CD4-positive, alpha-beta T cell (primary cell): ENCODE measurements at regions not wholly inside any gene's neighbourhood (a gene's known extent, or its start where the extent isn't known, plus 50 kb on each side); places are given as distances from the start of the nearest gene placed in this dataset.

ENCODE experiments used
- ATAC-seq: fragments of 200-7000 bp; cut with Tn5 transposase; one replicate; pipeline ENCODE4 v1.10.0; 2022; ENCODE audit warnings: mild to moderate bottlenecking; ENCODE audit not compliant: poor library complexity
- CTCF ChIA-PET: fragments of 350-600 bp; sonication (Branson Sonifier 250); formaldehyde crosslinking; loops from one replicate; lab custom pipeline; 2021; ENCODE audit warnings: antibody characterized with exemption, inconsistent platforms; lab: Charles Lee
- POLR2A ChIA-PET: fragments of 350-600 bp; sonication (Branson Sonifier 250); formaldehyde crosslinking; loops from one replicate; lab custom pipeline; 2021; ENCODE audit warnings: antibody characterized with exemption, inconsistent platforms; lab: Charles Lee
- DNase-seq, 14 experiments: peaks; one replicate each; pipeline ENCODE4 v3.0.0-alpha.2; 2013 to 2020; ENCODE audit warnings: mixed read lengths in 2 of 14
- H3K27ac ChIP-seq, 2 donors: one replicate each; pipeline versions ENCODE4 v1.5.1 to v1.7.0; 2013; ENCODE audit warnings: low read length in 2 of 2, low read depth in 1 of 2, mild to moderate bottlenecking in 1 of 2
- H3K27me3 ChIP-seq, 2 experiments: 1 replicate in 1 of 2; 2 replicates in 1 of 2; pipeline versions ENCODE4 v1.6.1 to v1.7.0; 2013; ENCODE audit warnings: low read length in 2 of 2, control low read depth in 1 of 2, mild to moderate bottlenecking in 1 of 2, moderate library complexity in 1 of 2; ENCODE audit not compliant: insufficient read depth in 2 of 2, control insufficient read depth in 1 of 2
- H3K36me3 ChIP-seq: one replicate; pipeline ENCODE4 v1.6.1; 2013; ENCODE audit warnings: low read length, control low read depth; ENCODE audit not compliant: insufficient read depth
- H3K4me1 ChIP-seq: one replicate; pipeline ENCODE4 v1.6.1; 2013; ENCODE audit warnings: low read length, control low read depth; ENCODE audit not compliant: insufficient read depth
- H3K4me3 ChIP-seq: one replicate; pipeline ENCODE4 v1.5.1; 2013; ENCODE audit warnings: mild to moderate bottlenecking, low read length, moderate library complexity
- H3K9me3 ChIP-seq, 2 experiments: 1 replicate in 1 of 2; 2 replicates in 1 of 2; pipeline versions ENCODE4 v1.6.1 to v1.7.0; 2013; ENCODE audit warnings: low read length in 2 of 2, mild to moderate bottlenecking in 2 of 2, control low read depth in 1 of 2, moderate library complexity in 1 of 2; ENCODE audit not compliant: control insufficient read depth in 1 of 2, insufficient read depth in 1 of 2
- H3K27ac Mint-ChIP-seq: one replicate; pipeline ENCODE4 v1.8.0; 2020; ENCODE audit warnings: mixed read lengths
- H3K27me3 Mint-ChIP-seq: one replicate; pipeline ENCODE4 v1.8.0; 2021; ENCODE audit warnings: mixed read lengths
- H3K36me3 Mint-ChIP-seq: one replicate; pipeline ENCODE4 v1.8.0; 2021; ENCODE audit warnings: low read depth, mixed read lengths
- H3K4me1 Mint-ChIP-seq: one replicate; pipeline ENCODE4 v1.8.0; 2021; ENCODE audit warnings: low read depth, mixed read lengths
- H3K4me3 Mint-ChIP-seq: one replicate; pipeline ENCODE4 v1.8.0; 2020; ENCODE audit warnings: mild to moderate bottlenecking, mixed read lengths
- H3K9me3 Mint-ChIP-seq: one replicate; pipeline ENCODE4 v1.8.0; 2020; ENCODE audit warnings: mixed read lengths
- CTCF ChIP-seq: fragments of 200-600 bp; IDR thresholded peaks from one replicate; pipeline ENCODE4 v1.8.0; 2022; ENCODE audit warnings: antibody characterized with exemption, mild to moderate bottlenecking
- intact Hi-C, 2 experiments: fragments of 100-400 bp; cut with DNase I in 1 of 2; cut with micrococcal nuclease in 1 of 2; formaldehyde crosslinking; loops; one replicate each; pipeline versions ENCODE4 v1.15.1 to v1.9.0; 2023 to 2025; cut with DNase I, micrococcal nuclease

GRCh38 chr20:55251170-55251569 is 754.1 kb downstream of the CBLN4 start:
- Histone ChIP-seq H3K27me3 (no peaks in the 10 kb centered on the region), H3K9me3 (peaks cover 0 to 13% of the 10 kb centered on the region in 2 experiments), H3K36me3 (no peaks in the 10 kb centered on the region), H3K4me3 (no peak overlapping the region), H3K27ac (no peak overlapping the region), H3K4me1 (no peaks in the 10 kb centered on the region)
- Mint-ChIP-seq H3K27me3 (no peaks in the 10 kb centered on the region), H3K36me3 (no peaks in the 10 kb centered on the region), H3K9me3 (peaks cover 17% of the 10 kb centered on the region), H3K4me1 (no peaks in the 10 kb centered on the region), H3K27ac (no peak overlapping the region), H3K4me3 (no peak overlapping the region)
- DNase-seq (no peak), ATAC-seq (no peak)
- POLR2A ChIA-PET: no interaction called here
- no peak for TF ChIP-seq CTCF
- CTCF ChIA-PET: no interaction called here
- intact Hi-C loops: no loop called here

GRCh38 chr20:55242853-55243252 is 762.5 kb downstream of the CBLN4 start:
- H3K9me3 Mint-ChIP-seq: peaks cover 32% of the 10 kb centered on the region
- no peak for ATAC-seq
- no peak overlapping the region for H3K4me3 Mint-ChIP-seq
- POLR2A ChIA-PET: no interaction called here
- H3K4me1 Mint-ChIP-seq: no peaks in the 10 kb centered on the region
- no peaks in the 10 kb centered on the region for H3K27me3 ChIP-seq
- no peak overlapping the region for H3K4me3 ChIP-seq
- no peak overlapping the region for H3K27ac Mint-ChIP-seq
- H3K27me3 Mint-ChIP-seq: no peaks in the 10 kb centered on the region
- H3K36me3 ChIP-seq: no peaks in the 10 kb centered on the region
- no peaks in the 10 kb centered on the region for H3K9me3 ChIP-seq
- no peak for TF ChIP-seq CTCF
- H3K27ac ChIP-seq: no peak overlapping the region
- intact Hi-C loops: no loop called here
- CTCF ChIA-PET: no interaction called here
- no peaks in the 10 kb centered on the region for H3K36me3 Mint-ChIP-seq
- DNase-seq: no peak
- no peaks in the 10 kb centered on the region for H3K4me1 ChIP-seq

- Mint-ChIP-seq H3K27me3 (no peaks in the 10 kb centered on the region), H3K9me3 (peaks cover 30% of the 10 kb centered on the region), H3K27ac (no peak overlapping the region), H3K4me1 (no peaks in the 10 kb centered on the region), H3K4me3 (no peak overlapping the region), H3K36me3 (no peaks in the 10 kb centered on the region)
- ATAC-seq (no peak), DNase-seq (no peak)
- CTCF ChIA-PET: no interaction called here
- TF ChIP-seq CTCF: no peak
- intact Hi-C loops: no loop called here
- POLR2A ChIA-PET: no interaction called here
- Histone ChIP-seq H3K4me1 (no peaks in the 10 kb centered on the region), H3K36me3 (no peaks in the 10 kb centered on the region), H3K9me3 (no peaks in the 10 kb centered on the region), H3K27ac (no peak overlapping the region), H3K27me3 (no peaks in the 10 kb centered on the region), H3K4me3 (no peak overlapping the region)
These were observed 763.9 kb downstream of the DOK5 start for GRCh38 chr20:55239269-55239668.
